Stimulated activated CD4-positive, alpha-beta T cell treated with anti-CD3 and anti-CD28 coated beads, Interleukin-12 subunit alpha, Interleukin-12 subunit beta, amount 100 ng/mL, for 24 hours (primary cell): ENCODE measurements at regions not wholly inside any gene's neighbourhood (a gene's known extent, or its start where the extent isn't known, plus 50 kb on each side); places are given as distances from the start of the nearest gene placed in this dataset.
"Not testable (repeated sequence)": the region's sequence is repeated elsewhere in the genome, so short reads cannot be mapped to it uniquely, and the experiment has no call there.

ENCODE experiments used
- DNase-seq, 2 experiments: peaks; one replicate each; pipeline ENCODE4 v3.0.0-alpha.2; 2020; ENCODE audit warnings: low read depth in 2 of 2

- DNase-seq: not testable (repeated sequence)
Observed at GRCh38 chr16:29160171-29160570, 175.3 kb downstream of the LAT start.

DNA sequence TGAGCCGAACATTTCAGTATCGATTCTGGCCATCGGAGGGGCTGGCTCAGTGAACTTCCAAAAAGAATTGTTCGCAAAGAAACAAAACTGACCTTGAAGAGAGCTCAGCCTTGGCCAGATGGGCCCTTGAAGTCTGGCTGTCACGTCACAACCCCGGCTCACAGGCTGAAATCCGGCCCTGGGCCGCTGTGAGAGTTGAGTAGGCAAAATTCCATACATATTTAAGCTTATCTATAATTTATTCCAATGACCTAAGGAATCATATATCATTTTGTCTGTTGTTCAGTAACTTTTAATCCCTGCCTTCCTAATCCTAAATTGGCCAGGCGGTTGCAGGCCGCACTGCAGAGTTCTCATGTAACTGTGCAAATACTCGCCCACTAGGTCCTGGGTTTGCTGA, 174.8 kb downstream of the LAT start:
- not testable (repeated sequence) for DNase-seq

GRCh38 chr16:29158785-29159184, 173.9 kb downstream of the LAT start:
- DNase-seq: no peak

GRCh38 chr16:29158031-29158784, 173.4 kb downstream of the LAT start:
- DNase-seq: not testable (repeated sequence)

DNA sequence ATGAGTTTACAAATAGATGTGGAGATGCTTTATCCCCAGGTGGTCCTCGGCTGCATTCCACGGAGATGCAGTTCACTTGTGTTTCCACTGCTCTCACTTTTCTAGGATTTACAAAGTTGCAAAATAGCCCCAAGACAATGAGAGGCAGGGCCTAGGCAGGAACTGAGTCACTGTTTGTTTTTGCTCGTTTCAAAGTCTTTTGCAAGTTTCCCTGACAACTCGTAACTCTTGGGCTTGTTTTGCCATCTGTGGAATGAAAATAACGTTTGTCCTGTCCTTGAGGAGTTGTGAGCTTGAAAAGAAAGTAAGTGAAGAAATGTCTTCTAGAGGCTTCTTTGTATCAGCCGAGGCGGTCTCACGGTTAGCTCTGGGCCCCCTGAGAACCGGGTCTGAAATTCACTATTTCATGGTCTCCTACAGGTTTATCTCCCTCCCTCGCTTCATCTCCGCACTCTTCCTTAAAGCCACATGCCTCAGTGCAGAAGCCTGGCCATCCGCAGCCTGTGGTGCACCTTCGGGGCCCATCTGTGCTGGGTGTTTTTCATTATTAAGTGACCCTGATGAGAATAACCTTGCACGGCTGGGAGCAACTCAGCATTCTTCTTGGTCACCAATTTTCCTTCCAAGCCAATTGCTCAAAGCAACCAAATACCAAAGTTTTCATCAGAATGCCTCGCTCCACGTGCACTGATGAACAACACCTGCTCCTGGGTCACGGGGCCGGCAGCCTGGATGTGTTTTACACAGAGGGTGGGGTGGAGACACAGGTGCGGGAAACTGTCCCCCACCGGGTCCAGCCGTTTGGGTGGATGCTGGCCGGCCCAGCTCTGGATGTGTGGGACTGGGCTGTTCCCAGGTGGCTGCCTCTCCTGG, 172.4 kb downstream of the LAT start:
- not testable (repeated sequence) for DNase-seq

DNA sequence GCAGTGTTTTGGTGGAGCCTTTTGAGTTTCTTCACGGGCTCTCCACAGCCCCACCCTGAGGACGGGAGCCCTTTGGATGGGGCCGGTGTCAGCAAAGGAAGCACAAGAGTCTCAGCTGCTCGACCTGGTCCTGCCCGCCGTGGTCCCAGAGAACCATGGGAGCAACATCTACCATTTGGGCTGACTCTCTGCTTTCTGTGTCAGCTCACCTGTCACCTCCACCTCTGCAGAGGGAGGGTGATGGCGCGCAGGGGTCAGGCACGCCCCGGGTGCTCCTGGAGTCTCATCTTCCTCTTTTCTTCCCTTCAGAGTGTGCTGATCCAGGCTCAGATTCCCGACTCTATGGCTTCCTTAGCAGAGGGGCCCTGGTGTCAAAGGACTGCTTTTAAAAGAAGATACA, 171.7 kb downstream of the LAT start:
- DNase-seq: no peak

GRCh38 chr16:29155866-29156200, 171.0 kb downstream of the LAT start:
- not testable (repeated sequence) for DNase-seq

- DNase-seq: not testable (repeated sequence)
Observed at GRCh38 chr16:29155131-29155865, 170.4 kb downstream of the LAT start.

- no peak for DNase-seq
Observed at GRCh38 chr16:29154676-29155121, 169.8 kb downstream of the LAT start.

GRCh38 chr16:29154088-29154487, 169.2 kb downstream of the LAT start:
- DNase-seq: no peak

DNA sequence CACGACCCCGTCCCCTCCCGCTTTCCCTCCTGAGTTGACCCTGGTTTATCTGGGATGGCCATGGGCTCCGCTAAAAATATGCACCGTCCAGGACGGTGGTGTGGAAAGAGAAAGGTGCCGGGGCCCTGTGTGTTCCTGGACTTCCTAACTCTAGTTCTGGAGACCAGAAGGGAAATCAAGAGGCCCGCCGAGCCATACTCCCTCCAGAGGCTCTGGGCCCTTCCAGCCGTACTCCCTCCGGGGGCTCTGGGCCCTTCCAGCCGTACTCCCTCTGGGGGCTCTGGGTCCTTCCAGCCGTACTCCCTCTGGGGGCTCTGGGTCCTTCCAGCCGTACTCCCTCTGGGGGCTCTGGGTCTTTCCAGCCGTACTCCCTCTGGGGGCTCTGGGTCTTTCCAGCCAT, 168.5 kb downstream of the LAT start:
- DNase-seq: not testable (repeated sequence)

DNA sequence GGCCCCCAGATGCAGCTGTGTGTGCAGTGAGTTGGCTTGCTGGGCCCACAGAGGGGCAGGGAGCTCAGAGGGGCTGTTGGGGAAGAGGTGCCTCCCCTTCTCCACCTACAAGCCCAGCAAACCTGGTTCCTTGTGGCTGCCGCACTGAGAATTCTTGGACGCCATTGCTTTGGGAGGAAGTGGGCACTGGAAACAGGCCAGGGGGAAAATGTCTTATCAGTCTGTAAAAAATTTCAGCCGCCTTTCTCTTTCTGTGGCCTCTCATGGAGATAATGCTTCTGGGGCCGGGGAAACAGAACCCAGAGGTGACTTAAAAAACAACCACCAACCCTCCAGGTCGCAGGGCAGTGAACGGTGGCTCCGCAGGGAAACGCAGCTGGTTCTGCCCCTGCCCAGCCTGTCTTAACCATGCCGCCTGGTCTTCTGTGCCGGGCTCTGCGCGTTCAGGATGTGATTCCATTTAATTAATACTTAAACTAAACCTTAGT, 167.7 kb downstream of the LAT start:
- not testable (repeated sequence) for DNase-seq

DNA sequence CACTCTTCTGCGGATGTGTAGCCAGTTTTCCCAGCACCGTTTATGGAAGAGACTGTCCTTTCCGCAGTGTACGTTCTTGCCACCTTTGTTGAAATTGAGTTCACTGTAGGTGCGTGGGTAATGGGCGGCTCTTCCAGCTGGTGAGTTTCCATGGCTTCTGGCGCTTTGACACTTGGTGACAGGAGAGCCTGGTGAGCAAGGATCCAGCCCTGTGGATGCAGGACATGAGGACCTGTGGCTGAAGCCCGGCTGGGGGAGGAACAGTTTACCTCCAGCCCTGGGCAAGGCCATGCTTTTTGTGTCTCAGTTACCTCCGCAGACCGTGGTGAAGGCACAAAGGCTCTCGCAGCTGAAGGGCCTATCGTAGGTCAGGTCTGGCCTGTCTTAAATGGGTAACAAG, 166.5 kb downstream of the LAT start:
- DNase-seq: no peak

DNA sequence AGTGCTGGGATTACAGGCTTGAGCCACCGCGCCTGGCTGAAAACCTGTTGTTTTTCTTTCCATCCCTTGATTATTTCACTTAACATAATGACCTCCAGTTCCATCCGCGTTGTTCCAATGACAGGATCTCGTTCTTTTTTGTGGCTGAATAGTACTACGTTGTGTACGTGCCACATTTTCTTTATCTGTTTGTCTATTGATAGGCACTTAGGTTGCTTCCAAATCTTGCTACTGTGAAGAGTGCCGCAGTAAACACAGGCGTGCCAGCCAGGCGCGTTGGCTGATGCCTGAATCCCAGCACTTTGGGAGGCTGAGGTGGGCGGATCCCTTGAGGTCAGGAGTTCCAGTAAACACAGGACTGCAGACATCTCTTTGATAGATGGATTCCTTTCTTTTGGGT, 165.1 kb downstream of the LAT start:
- DNase-seq: not testable (repeated sequence)

DNA sequence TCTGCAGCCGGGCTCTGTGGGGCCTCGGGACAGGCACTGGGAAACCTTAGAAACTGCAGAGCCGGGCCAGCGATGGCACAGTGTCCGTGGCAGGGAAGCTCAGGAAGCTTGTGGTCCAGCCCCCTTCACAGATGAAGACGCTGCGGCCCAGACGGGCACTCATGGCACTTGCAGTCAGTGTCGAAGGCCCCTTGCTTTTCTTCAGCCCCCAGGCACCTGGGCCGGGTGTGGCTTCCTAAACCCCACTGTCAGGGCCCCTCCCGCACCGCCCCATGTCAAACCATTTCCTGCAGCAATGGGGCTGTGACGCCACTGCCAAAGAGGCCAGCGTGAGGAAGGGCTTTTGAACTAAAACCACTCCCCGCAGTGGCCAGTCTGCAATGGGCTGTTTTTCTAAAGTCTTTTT, 164.0 kb downstream of the LAT start:
- DNase-seq: peak; percentile 17 to 38

DNA sequence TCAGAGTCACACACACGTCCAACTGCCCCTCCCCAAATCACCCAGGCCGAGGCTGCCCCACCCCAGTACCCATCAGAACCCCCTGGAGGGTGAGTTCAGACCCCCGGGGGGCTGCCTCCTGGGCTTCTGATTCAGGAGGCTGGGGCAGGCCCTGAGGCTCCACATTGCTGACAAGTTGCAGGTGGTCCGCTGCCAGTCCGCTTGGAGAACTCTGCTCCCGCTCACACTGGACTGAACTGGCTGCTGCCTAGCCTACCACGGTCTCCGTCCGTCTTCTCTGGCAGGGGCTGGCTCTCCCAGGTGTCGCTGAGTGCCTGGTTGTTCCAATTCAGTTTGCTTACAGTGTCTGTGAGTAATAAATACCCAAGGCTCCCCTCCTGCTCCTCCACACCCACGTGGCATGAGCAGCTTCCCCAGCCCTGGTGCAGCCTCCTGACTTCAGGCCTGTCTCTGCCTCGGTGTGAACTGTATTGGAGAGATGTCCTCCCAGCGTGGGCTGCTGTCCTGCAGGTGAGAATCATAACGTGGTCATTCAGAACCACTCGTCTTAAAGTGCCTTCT, 163.4 kb downstream of the LAT start:
- no peak for DNase-seq

- DNase-seq: not testable (repeated sequence)
Observed at GRCh38 chr16:29147710-29148109, 162.9 kb downstream of the LAT start.

- not testable (repeated sequence) for DNase-seq
Observed at GRCh38 chr16:29146808-29147643, 162.2 kb downstream of the LAT start.

GRCh38 chr16:29146266-29146665, 161.4 kb downstream of the LAT start:
- DNase-seq: no peak

DNA sequence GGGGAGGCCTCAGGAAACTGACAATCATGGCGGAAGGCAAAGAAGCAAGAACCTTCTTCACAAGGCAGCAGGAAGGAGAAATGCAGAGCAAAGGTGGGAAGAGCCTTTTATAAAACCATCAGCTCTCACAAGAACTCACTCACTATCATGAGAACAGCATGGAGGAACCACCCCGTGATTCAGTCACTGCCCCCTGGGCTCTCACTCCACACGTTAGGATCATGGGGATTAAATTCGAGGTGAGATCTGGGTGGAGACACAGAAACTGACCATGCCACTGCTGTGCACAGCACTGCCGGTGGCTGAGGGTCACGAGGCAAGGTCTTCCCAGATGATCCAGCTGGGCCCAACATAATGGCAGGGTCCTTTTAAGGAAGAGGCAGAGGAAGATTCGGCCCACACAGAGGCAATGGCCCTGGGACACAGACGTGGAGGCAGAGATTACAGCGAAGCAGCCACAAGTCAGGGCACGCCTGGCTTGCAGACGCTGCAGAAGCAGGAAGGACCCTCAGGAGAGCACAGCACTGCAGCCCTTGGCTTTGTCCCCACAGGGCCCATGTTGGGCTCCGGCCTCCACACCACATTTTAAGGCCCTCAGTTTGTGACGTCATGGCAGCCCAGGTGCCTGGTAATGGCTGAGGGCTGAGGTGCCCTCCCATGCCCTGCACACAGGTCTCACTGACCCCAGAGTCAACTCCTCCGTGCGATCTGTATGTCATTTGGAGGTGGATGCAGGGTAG, 160.8 kb downstream of the LAT start:
- DNase-seq: not testable (repeated sequence)
